HG02884 (cell line): ENCODE measurements at regions not wholly inside any gene's neighbourhood (a gene's known extent, or its start where the extent isn't known, plus 50 kb on each side); places are given as distances from the start of the nearest gene placed in this dataset.

ENCODE experiments used
- ATAC-seq: cut with Tn5 transposase; IDR thresholded peaks from one replicate; pipeline ENCODE4 v1.9.1; 2021; ENCODE audit warnings: mild to moderate bottlenecking, moderate library complexity; ENCODE audit not compliant: unreplicated experiment

DNA sequence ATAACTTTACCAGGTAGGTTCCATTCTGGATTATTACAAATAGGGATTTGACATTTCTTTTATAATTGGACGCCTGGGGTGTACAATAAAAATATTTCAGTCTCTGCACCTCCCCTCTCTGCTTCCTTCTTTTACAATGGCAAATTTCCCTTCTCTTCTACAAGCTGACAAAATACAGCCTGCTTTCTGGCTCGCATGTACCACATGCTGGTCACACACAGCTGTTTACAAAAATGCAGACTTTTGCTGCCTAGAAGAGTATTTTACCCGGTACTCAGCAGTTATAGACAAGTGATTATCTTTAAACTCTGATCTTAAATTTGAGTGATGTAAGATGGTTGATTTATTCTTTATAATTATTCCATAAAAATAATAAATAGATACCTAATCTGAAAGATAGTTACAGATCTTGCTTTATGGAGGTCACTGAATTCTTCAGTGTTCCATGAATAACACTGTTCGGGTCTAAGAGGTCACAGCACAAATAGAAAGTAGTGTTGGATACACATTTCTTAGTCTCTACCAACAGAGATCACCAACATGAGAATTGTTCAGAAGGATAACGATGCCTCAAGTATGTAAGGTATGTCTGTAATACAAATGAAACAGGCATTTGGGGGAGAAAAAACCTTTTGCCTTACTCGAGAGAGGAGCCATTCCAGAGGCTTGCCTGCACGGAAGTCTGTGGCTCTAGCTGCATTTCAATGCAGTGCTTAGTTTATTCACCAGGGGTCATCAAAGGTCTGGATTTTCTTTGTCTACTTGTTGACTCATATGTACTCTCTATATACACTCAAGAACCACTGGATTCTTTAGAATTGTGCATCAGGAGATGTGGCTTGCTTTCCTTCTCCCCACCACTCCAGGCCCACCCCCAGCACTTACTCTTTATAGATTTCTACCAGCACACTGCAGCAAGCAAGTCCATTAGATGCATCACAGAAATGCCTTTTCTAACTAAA, 206.6 kb upstream of the RFX3 start:
- ATAC-seq, result peak; percentile 89

DNA sequence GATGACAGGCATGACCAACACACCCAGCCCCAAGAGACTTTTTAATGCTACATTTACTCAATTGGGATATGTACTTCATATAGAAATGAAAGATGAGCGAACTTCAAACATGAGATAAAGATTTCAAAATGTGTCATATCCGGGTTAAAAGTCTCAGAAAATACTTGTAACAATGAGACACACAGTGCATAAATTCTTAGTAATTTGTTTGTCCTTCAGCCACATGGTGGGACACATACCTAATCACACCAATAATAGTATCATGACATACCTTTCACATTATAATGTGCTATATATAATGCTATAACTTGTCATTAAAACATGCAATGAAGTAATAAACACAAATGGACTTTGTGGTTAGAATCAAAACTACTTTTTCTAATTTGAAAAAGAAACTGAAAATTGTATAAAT, 204.7 kb upstream of the RFX3 start:
- ATAC-seq, result peak; percentile 42

DNA sequence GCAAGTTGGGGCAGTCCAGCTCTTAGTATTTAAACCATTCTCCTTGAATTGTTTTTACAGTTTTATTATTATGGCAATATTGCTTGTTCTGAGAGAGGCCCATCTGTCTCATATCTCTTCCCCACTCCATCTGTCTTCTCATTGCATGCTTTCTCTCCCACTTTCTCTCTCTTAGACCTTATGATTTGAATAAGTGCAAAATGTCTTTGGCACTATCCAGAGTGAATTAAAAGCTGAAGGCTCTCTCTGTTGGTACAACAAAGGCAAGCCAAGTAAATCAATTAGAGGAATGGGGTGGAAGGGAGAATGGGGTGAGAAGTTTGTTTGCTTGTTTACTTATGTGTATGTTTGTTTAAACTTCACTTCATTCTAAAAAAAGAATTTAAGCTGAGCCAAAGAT, 195.3 kb upstream of the RFX3 start:
- no peak for ATAC-seq

DNA sequence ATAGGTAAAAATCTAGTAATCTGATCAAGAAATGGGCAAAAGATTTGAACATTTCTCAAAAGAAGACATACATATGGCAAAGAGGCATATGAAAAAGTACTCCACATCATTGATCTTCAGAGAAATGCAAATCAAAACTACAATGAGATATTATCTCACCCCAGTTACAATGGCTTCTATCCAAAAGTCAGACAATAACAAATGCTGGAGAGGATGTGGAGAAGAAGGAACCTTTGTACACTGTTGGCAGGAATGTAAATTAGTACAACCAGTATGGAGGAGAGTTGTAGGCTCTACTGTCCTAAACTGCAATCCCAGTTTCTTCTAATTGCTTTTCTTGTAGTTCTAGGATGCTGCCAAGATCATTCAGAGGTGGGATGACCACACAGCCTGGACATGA, 193.5 kb upstream of the RFX3 start:
- ATAC-seq, result no peak

DNA sequence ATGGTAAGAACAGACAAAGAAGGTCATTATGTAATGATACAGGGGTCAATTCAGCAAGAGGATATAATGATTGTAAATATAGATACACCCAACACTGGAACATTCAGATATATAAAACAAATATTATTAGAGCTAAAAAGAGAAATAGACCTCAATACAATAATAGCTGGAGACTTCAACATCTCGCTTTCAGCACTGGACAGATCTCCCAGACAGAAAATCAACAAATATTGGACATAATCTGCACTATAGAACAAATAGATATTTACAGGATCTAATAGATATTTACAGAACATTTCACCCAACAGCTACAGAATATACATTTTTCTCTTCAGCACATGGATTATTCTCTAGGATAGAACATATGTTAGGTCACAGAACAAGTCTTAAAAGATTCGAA, 190.6 kb upstream of the RFX3 start:
- ATAC-seq, result no peak

DNA sequence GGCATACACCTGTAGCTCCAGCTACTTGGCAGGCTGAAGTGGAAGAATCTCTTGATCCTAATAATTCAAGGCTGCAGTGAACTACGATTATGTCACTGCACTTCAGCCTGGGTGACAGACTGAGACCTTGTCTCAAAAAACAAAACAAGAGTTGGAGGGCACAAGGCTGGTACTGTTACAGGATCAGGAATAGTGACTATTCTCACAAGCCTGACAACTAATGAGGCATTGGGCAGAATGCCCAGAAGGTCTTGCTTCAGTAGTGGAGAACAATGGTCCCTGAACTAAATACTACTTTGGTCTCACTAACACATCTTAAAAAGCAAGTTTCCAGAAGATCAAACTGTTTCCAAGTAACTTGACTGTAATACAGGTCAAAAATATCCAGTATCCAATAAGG, 182.9 kb upstream of the RFX3 start:
- ATAC-seq, result no peak

DNA sequence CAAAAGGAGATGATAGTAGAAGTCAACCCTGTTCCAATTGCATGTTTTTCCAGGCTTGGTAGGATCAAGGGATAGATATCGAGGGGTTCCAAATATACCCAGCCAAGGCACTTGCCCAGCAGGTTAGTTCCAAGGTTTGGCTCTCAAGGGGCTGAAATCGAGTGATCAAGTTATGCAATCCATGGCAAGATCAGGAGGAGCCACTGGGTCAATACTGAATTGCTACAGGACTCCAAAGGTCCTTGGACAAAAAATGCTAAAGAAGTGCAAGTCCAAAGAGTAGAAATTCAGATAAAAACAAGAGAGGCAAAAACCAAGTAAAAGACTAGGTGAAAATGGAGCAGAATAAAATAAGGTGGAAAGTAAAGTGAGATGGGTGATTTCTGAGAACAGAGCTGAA, 179.1 kb upstream of the RFX3 start:
- no peak for ATAC-seq

DNA sequence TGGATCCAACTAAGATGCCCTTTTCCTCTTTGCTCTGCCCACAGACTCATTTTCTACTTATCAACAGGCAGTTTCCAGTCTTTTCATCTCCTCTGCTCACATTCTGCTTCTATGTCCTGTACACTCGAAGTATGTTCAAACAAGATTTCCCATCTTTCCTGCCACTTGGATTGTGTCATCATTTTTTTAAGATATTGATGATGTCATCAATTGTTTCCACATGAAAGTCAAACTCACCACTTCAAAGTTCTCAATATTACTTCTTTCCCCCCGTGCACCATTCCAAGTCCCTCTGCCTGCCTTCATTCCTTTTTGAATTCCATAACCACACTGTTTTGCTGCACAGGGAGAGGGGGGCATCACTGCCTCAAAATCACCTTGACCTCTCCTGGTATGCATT, 175.0 kb upstream of the RFX3 start:
- ATAC-seq, result no peak

DNA sequence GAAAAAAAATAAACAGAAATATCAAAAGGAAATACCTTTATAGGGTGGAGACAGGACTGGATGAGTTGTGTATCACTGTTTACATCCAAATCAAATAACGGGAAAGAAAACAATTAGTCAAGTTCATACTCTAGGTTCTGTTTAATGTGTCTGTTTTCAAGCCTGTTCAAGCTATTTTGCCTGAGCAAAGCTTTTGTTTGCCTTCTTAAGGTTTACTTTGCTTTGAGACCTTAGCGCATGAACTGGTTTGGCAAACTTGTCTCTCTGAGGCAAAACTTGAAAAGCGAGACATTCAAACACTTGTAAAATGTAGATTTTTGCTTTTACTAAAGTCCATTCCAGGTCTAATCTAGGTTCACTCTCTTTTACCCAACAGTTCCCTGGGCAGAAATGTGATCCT, 174.1 kb upstream of the RFX3 start:
- ATAC-seq, result no peak

DNA sequence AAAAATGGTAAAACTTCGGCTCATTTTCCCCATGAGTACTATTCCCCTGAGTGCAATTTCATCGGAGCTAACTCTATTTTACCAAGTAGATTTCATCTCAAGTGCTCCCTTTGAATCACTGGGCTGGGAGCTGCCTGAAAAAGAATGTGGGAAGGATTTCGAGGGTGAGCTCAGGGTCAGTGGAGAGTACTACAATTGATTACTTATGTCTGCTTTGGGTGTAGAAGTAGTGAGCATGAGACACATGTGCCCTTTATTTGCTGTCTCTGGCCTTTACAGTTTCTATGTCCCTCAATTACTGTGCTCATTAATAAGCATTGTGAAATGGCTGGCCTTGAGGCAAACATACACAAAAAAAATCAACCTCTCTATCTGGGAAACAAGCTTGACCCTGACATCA, 172.7 kb upstream of the RFX3 start:
- ATAC-seq, result no peak

DNA sequence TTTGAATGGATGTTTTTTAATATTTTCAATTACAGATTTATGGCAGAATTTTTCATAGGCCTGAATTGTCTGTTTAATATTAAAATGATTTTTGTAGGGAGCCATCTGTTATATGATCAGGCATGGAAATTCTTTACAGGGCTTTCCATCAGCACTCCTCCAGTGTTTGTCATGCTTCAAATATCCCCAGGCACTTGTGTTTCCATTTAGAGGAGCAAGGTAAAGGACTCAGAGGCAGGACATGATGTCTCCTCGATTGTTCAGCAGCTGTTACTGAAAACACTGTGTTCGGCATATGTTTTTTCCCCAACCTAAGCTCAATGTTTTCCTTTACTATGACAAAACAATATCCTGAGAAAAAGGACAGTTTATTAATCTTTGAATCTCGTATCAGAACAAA, 172.3 kb upstream of the RFX3 start:
- ATAC-seq, result no peak

DNA sequence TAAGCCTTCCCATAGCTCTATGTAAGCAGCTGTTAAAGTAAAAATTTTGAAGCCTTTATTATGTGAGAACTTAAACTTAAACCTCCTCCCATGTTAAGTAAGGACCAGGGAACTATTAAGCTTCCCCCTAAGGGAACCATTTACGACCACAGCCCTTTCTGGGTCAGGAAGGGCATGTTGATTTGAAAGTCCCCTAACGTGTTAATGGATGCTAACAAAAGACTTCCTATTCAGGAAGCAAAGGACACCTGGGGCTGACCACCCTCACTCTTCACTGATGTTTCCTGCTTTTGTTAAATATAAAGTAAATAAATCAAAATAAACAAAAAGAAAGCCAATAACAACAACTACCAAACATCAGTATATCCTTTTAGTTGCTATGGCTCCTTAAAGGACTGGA, 170.6 kb upstream of the RFX3 start:
- no peak for ATAC-seq

DNA sequence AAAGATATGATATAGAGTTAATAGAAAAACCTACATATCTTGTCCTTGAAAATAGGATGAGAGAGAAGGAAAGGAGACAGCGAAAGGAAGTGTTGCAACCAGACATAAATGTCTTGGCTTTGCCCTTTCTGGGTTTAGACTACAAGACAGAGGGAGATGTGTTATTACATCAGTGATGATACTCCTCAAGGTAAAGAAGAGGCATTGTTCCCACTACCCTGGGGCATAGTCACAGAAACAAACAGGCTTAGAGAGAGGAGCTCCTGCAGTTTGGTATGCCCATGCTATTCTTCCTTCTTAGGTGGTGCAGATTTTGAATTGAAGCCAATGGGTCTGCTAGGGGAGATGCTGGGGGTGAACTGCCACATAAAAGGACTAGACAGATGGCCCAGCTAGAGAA, 166.8 kb upstream of the RFX3 start:
- ATAC-seq, result no peak

DNA sequence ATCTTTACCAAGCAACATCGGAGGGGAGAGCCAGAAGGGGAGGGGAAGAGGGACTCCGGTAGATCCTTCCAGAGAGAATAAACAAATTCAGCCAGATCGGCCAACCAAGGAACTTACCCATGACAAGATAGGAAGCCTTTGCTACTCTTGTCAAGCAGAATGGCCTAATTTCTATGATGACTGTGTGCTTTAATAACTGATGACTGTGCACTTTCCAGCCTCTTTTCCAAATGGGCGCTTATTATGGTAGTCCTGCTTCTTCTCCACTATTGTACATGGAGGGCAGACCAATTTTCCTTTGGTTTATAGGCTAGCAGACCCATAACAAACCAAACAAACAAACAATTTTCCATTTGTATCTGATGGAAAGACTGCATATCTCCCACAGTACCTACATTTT, 163.8 kb upstream of the RFX3 start:
- ATAC-seq, result no peak

DNA sequence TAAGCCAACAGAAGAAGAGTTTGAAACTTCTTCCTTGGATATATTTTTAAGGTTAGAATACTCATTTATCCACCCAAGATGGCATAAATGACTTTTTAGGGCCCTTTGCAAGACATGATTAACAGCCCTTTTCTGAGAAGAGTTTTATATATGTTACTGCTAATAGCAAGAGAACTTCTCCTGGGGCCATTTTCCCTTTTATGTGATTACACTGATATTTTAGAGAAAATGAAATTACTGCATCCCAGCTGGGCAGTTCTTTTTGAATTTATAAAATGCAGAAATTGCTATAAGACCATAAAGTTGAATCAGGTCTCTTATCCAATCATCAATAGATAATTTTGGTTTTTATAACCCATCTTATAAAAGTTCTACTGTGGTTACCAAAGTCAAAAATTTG, 161.3 kb upstream of the RFX3 start:
- ATAC-seq, result no peak

DNA sequence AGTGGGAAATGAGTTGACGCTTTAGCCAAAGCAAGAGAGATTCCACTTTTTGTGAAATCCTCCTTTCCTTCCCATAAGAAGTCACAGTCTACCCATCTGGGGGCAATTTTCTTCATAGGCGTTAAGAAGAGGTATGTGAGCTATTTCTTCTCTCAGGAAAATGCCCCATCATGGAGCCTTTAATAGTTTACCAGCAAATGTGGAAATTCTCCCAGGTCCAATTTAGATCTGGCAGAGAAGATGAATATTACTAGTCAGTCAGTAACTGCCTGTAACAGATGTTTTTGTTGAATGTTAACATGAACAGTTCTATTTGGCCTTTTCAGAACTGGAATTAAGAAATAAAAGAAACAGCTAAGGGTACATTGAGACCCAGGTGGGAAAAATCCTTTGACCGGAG, 156.4 kb upstream of the RFX3 start:
- no peak for ATAC-seq

DNA sequence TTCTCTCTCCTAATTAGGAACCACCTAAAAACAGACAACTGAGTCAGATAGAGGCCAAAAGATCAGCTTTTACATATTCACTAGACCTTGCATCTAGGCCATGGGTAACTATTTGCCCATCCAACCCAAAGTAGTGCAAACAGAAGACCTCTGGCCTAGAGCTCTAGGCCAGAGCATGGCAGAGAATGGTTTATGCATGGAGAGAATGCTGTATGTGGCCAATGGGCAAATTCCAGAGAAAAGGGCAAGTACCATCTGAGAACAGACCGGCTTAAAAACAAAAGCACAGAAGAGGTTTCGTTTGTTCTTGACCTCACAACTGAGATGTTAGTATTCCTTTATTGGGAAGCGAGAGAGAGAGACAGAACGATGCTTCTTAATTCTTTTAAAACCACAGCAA, 151.7 kb upstream of the RFX3 start:
- no peak for ATAC-seq

DNA sequence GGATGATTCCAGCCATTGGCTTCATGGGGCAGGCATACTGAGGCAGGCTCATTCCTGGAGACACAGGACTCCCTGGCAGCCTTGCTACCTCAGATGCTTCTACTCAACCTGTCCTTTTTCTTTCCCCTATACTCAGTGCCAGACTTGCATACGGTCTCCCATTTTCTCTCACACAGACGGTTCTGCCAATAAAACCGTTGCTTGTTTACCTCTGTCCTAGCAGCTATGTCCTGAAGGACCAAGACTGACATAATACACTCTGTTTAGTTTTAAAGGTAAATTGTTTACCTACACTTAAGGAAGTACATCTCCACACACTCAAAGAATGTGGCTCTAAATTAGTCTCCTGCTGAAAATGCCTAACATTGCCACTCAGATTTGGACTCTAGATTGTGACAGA, 151.0 kb upstream of the RFX3 start:
- ATAC-seq, result no peak

DNA sequence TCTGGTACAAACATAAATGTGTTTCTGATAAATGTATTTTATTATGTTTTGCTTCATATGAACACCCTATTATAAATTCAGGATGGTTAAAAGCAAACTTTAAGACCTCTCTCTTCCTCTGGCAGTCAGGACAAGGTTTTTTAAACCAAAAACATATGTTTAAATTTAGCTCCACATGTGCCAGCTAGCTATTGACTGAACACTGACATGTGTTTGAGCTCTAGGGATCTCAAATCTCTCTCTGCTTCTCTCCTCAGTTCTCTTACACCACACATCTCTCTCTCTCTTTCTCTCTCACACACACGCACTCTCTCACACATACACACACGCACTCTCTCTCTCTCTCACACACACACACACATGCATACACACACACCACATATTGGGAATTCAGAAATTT, 150.1 kb upstream of the RFX3 start:
- no peak for ATAC-seq

DNA sequence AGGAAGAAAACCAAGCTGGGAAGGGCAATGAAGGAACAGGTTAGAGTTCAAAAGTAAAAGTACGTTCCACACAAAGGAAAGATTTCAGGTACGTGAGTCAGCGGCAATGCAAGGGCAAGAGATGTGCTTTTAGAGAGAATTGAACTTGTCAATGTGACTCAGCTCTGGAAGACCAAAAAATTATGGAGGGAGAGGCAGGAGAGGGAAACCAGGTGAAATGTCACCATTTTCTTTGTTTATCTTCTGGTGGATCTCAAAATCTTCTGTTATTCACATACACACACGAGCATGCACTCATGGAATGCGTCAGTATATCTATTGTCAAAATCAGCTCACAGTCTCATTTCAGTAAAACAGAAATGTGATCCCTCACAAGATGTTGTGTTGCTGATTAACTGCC, 148.8 kb upstream of the RFX3 start:
- ATAC-seq, result no peak

DNA sequence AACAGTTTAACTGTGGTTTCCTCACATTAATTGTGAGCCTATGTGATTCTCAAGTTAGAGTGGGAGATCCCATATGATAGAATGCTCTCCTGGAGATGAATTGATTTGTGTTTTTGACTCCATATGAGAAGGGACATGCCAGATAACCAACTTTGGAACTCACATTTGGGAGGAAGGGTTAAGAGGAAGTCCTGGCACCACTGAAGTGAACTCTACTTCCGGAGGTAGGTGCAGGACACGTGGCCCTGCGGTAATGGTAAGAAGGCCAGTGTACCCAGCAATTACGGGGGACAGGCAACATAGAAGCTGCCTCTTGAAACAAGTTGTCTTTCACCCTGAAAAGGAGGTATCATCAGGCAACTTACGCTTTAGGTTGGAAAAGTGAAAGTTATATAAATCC, 146.6 kb upstream of the RFX3 start:
- ATAC-seq, result no peak

DNA sequence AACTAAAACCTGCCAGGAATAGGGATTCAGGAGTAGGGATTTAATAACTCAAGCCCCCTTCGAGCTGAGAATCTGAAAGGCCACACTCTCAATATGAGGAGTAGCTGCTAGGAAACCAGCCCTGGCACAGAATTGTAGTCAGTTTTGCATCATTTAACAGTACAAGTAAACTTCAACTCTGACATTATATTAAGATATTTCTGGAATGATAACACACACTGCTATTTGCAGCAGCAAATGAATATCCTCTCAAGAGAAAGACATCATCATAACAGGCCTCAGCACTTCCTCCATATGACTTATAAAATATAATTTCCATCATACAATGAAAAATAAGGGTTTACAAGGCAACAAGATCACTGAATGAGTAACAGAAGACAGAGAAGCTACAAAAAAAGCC, 138.2 kb upstream of the RFX3 start:
- no peak for ATAC-seq

DNA sequence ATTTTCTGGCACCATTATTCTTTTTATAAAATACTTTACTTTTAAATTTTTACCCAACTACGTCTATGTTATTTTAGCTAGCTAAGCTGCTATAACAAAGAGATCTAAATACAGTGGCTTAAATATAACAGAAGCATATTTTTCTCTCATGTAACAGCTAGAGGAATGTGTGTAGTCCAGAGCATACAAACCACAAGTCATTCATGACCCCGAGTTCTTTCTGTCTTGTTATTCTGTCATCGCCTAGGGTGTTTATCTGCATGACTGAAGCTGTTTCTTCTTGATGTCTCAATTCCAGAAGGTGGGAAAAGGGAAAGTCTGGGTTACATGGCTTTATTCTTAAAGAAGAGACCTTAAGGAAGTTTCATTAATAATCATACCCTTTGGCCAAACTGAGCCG, 136.9 kb upstream of the RFX3 start:
- no peak for ATAC-seq
